ENCODE measurements at regions not wholly inside any gene's neighbourhood (a gene's known extent, or its start where the extent isn't known, plus 50 kb on each side); places are given as distances from the start of the nearest gene placed in this dataset.

DNA sequence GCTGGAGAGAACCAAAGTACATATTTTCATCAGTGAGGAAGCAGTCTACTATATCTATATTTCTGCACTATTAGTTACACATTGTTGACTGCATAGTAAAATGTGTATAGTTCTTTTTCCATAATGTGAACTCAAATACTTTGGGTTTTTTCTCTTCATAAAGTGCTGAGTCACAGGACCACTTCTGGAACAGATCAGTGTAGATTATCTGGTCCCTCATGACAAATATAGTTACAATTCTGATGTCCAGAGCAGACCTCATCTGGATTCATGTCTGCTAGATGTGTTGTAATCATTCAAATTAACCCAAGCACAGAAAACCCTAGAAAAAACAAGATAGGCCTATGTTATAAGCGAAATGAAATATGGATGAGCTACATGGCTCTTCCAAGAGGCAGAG is 171.4 kb downstream of the SUCLA2 start:
- Histone ChIP-seq H2AFZ (ENCODE audit: low read length, unreplicated experiment) (no peak overlapping the region), H3K36me3 (ENCODE audit: insufficient read depth, low read length) (no peaks in the 10 kb centered on the region), H3K27me3 (ENCODE audit: insufficient read depth, low read length) (no peaks in the 10 kb centered on the region), H3K79me2 (ENCODE audit: control insufficient read depth, insufficient read depth, low read length, unreplicated experiment) (no peaks in the 10 kb centered on the region), H3K4me1 (ENCODE audit: control insufficient read depth, insufficient read depth, low read length, unreplicated experiment) (no peaks in the 10 kb centered on the region), H3K4me3 (ENCODE audit: low read depth, low read length) (no peak overlapping the region), H3K27ac (ENCODE audit: low read depth, low read length) (no peak overlapping the region)

DNA sequence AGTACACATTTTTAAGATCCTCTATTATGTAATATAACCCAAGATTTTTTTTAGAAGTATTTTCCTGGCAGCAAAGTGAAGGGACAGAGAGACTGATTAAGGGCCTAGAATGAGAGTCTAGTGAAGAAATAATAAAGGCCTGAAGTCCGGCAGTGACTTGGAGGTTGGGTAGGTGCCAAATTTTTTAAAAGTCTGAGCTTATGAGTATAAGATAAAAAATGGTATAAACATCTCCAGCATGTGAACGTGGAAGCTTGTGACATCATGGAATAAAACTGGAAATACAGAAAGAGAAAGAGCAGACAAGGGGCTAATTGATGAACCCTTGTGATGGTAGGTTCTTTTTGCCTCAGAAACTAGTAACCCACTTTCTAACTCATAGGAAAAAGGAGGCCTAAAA is 174.6 kb downstream of the SUCLA2 start:
- no peaks in the 10 kb centered on the region for H3K4me1 ChIP-seq (ENCODE audit: control insufficient read depth, insufficient read depth, low read length, unreplicated experiment)
- no peaks in the 10 kb centered on the region for H3K79me2 ChIP-seq (ENCODE audit: control insufficient read depth, insufficient read depth, low read length, unreplicated experiment)
- H3K4me3 ChIP-seq (ENCODE audit: low read depth, low read length) = no peak overlapping the region
- H2AFZ ChIP-seq (ENCODE audit: low read length, unreplicated experiment) = no peak overlapping the region
- no peak overlapping the region for H3K27ac ChIP-seq (ENCODE audit: low read depth, low read length)
- no peaks in the 10 kb centered on the region; the same call in 1 of the 2 replicates for H3K27me3 ChIP-seq (ENCODE audit: insufficient read depth, low read length)
- H3K36me3 ChIP-seq (ENCODE audit: insufficient read depth, low read length) = no peaks in the 10 kb centered on the region

DNA sequence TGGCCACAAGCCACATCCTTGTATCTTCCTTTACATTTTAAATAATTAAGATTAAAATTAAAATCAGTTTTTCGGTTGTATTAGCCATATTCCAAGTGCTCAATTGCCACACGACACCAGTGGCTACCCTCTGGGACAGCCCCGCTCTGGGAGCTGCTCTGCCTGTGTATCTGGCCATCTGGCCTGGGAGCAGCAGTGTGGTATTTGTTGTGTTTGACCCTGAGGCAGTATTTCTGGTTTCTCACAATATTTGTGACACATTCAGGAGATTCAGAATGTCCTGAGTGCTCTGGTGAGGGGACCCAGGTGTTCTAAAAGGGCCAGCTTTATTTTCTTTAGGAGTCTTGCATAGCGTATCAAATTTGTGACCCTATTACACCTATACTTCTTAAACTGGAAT is 179.0 kb downstream of the SUCLA2 start:
- H3K79me2 ChIP-seq (ENCODE audit: control insufficient read depth, insufficient read depth, low read length, unreplicated experiment) = no peaks in the 10 kb centered on the region
- no peaks in the 10 kb centered on the region; the same call in 1 of the 2 replicates for H3K27me3 ChIP-seq (ENCODE audit: insufficient read depth, low read length)
- H2AFZ ChIP-seq (ENCODE audit: low read length, unreplicated experiment) = no peak overlapping the region
- no peak overlapping the region for H3K4me3 ChIP-seq (ENCODE audit: low read depth, low read length)
- no peak overlapping the region for H3K27ac ChIP-seq (ENCODE audit: low read depth, low read length)
- no peaks in the 10 kb centered on the region for H3K36me3 ChIP-seq (ENCODE audit: insufficient read depth, low read length)
- no peaks in the 10 kb centered on the region for H3K4me1 ChIP-seq (ENCODE audit: control insufficient read depth, insufficient read depth, low read length, unreplicated experiment)

DNA sequence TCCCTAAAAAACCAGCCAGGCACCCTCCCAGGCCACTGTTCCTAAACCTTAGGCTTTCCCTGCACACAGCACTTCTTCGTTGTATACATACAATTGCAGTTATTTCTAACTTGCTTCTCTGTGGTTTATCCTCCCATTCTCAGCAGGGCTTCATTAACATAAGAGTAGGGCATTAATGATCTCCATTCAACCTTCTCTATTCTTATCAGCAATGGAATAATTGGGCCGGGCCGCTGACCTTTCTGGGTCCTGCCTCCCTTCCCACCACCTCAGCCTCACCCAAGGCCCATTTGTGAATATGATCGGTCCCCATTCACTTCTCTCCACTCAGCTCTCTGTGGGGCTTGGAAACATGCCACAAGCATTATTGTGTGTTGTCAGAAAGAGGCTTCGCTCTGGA is 184.2 kb downstream of the SUCLA2 start:
- H3K36me3 ChIP-seq (ENCODE audit: insufficient read depth, low read length) = no peaks in the 10 kb centered on the region
- no peak overlapping the region for H3K27ac ChIP-seq (ENCODE audit: low read depth, low read length)
- H2AFZ ChIP-seq (ENCODE audit: low read length, unreplicated experiment) = no peak overlapping the region
- H3K79me2 ChIP-seq (ENCODE audit: control insufficient read depth, insufficient read depth, low read length, unreplicated experiment) = no peaks in the 10 kb centered on the region
- H3K27me3 ChIP-seq (ENCODE audit: insufficient read depth, low read length) = peaks cover 11% of the 10 kb centered on the region; the same call in 1 of the 2 replicates
- H3K4me3 ChIP-seq (ENCODE audit: low read depth, low read length) = no peak overlapping the region
- H3K4me1 ChIP-seq (ENCODE audit: control insufficient read depth, insufficient read depth, low read length, unreplicated experiment) = no peaks in the 10 kb centered on the region

DNA sequence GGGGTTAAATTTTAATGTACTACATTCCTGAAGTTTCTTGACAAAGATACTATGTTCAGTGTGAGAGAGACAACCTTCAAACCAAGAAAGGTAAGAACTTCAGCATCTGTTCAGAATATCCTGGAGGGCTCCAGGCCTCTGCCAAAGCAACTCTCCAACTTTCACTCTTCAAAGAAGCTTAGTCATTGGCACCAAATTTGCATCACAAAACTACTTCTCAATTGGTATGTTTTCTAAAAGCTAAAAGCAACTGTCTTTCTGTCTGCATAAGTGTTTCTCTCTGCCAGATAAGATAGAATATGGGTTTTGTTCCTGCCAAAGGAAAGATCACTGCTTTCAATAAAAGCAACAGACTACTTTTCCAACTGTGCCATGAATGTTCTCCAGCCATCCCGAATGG is 187.4 kb downstream of the SUCLA2 start:
- H3K4me1 ChIP-seq (ENCODE audit: control insufficient read depth, insufficient read depth, low read length, unreplicated experiment) = no peaks in the 10 kb centered on the region
- no peak overlapping the region for H3K4me3 ChIP-seq (ENCODE audit: low read depth, low read length)
- no peak overlapping the region for H2AFZ ChIP-seq (ENCODE audit: low read length, unreplicated experiment)
- no peaks in the 10 kb centered on the region for H3K36me3 ChIP-seq (ENCODE audit: insufficient read depth, low read length)
- H3K27me3 ChIP-seq (ENCODE audit: insufficient read depth, low read length) = peaks cover 37% of the 10 kb centered on the region; the same call in 1 of the 2 replicates
- H3K79me2 ChIP-seq (ENCODE audit: control insufficient read depth, insufficient read depth, low read length, unreplicated experiment) = no peaks in the 10 kb centered on the region
- H3K27ac ChIP-seq (ENCODE audit: low read depth, low read length) = no peak overlapping the region

DNA sequence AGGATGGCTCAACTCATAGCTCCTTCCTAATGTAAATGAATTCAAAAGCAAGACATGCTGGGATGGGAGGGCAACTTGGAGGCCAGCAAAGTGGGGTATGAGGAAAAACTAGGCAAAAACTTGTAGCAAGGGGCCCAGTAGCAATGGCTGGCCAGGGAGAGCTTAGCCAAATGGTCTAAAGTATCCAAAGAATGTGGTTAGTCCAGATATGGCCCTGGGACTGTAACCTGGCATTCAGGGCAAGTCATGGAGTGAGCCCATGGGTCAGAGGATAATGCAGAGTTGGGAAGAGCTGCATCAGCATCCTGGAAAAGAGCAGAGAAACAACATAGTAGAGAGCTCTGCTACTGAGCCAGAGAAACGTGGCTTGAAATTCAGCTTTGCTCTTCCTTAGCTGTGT is 191.7 kb downstream of the SUCLA2 start:
- Histone ChIP-seq H3K27me3 (ENCODE audit: insufficient read depth, low read length) (peaks cover 47% of the 10 kb centered on the region; the same call in 1 of the 2 replicates), H3K36me3 (ENCODE audit: insufficient read depth, low read length) (no peaks in the 10 kb centered on the region), H3K4me1 (ENCODE audit: control insufficient read depth, insufficient read depth, low read length, unreplicated experiment) (no peaks in the 10 kb centered on the region), H3K79me2 (ENCODE audit: control insufficient read depth, insufficient read depth, low read length, unreplicated experiment) (no peaks in the 10 kb centered on the region), H3K4me3 (ENCODE audit: low read depth, low read length) (no peak overlapping the region), H2AFZ (ENCODE audit: low read length, unreplicated experiment) (no peak overlapping the region), H3K27ac (ENCODE audit: low read depth, low read length) (no peak overlapping the region)

DNA sequence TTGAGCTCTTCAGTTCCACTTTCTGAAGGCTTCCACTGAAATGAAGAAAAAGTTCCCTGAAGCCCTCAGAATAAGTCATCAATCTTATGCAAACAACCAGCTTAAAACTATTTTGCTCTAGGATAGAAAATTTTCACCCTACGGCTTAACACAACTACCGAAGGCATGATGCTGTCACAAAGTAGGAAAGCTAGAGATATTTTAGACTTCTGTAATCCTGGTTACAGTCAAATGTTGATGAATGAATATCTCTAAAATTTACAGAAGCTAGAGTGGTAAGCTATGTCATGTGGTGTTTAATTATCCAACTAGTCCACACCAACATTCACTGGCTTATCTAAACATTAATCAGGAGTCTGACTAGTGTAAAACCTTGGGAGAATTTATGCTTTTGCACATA is 197.9 kb downstream of the SUCLA2 start:
- Histone ChIP-seq H2AFZ (ENCODE audit: low read length, unreplicated experiment) (no peak overlapping the region), H3K36me3 (ENCODE audit: insufficient read depth, low read length) (no peaks in the 10 kb centered on the region), H3K4me1 (ENCODE audit: control insufficient read depth, insufficient read depth, low read length, unreplicated experiment) (no peaks in the 10 kb centered on the region), H3K79me2 (ENCODE audit: control insufficient read depth, insufficient read depth, low read length, unreplicated experiment) (no peaks in the 10 kb centered on the region), H3K27ac (ENCODE audit: low read depth, low read length) (no peak overlapping the region), H3K4me3 (ENCODE audit: low read depth, low read length) (no peak overlapping the region), H3K27me3 (ENCODE audit: insufficient read depth, low read length) (0 out of 2 replicates have a peak, but pooled peaks cover 10% of the 10 kb centered on the region)

DNA sequence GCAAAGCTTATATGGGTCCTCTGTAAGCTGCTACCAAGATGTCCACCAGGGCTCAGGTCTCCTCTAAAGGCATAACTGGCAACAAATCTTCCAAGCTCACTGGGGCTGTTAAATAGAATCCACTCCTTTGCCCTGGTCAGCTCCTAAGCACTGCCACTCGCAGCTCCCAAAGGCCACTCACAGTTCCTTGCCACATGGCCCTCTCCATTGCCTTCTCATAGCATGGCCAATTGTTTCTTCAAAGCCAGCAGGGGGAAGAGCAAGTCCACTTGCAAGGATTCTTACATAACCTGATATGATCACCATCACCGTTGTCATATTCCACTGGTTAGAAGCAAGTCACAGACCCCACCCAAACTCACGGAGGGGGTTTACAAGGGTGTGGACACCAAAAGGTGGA is 199.5 kb downstream of the SUCLA2 start:
- Histone ChIP-seq H3K36me3 (ENCODE audit: insufficient read depth, low read length) (no peaks in the 10 kb centered on the region), H3K27me3 (ENCODE audit: insufficient read depth, low read length) (no peaks in the 10 kb centered on the region), H3K27ac (ENCODE audit: low read depth, low read length) (no peak overlapping the region), H3K4me3 (ENCODE audit: low read depth, low read length) (no peak overlapping the region), H2AFZ (ENCODE audit: low read length, unreplicated experiment) (no peak overlapping the region), H3K4me1 (ENCODE audit: control insufficient read depth, insufficient read depth, low read length, unreplicated experiment) (no peaks in the 10 kb centered on the region), H3K79me2 (ENCODE audit: control insufficient read depth, insufficient read depth, low read length, unreplicated experiment) (no peaks in the 10 kb centered on the region)

DNA sequence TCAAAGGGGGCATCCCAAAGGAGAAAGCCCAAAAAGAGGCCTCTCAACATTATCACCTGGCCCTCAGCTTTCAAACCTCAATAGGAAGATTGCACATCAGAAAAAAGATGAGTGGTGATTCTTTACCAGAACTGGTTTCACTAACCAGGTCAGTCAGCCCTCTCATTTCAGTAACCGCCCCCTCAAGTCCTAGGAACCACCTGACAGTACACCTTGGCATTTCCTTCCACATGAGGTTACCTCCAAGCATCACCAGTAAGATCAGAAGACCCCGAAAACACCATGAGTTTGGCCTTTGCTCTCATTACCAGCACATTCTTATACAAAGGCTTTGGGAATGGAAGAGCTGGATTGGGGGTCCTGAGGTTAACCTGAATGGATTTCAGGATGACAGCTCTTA is 200.5 kb downstream of the SUCLA2 start:
- Histone ChIP-seq H3K4me1 (ENCODE audit: control insufficient read depth, insufficient read depth, low read length, unreplicated experiment) (no peaks in the 10 kb centered on the region), H3K36me3 (ENCODE audit: insufficient read depth, low read length) (no peaks in the 10 kb centered on the region), H3K79me2 (ENCODE audit: control insufficient read depth, insufficient read depth, low read length, unreplicated experiment) (no peaks in the 10 kb centered on the region)

DNA sequence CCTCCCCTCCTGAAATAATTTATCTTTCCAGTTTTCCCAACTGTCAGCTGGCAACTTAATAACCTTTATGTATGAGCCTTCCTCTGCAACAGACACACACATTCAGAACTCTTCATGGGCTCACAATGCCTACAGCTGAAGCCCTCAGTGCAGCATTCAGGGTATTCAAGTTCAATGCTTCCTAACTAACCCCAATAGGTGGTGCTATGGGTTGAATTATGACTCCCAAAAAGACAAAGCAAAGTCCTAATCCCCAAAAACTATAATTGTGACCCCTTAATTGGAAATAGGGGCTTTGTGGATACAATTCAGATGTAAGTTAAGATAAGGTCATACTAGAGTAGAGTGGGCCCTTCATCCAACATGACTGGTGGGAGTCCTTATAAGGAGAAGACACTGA is 202.2 kb downstream of the SUCLA2 start:
- Histone ChIP-seq H3K27me3 (ENCODE audit: insufficient read depth, low read length) (no peaks in the 10 kb centered on the region), H2AFZ (ENCODE audit: low read length, unreplicated experiment) (no peak overlapping the region), H3K27ac (ENCODE audit: low read depth, low read length) (no peak overlapping the region), H3K4me1 (ENCODE audit: control insufficient read depth, insufficient read depth, low read length, unreplicated experiment) (no peaks in the 10 kb centered on the region), H3K36me3 (ENCODE audit: insufficient read depth, low read length) (no peaks in the 10 kb centered on the region), H3K4me3 (ENCODE audit: low read depth, low read length) (no peak overlapping the region), H3K79me2 (ENCODE audit: control insufficient read depth, insufficient read depth, low read length, unreplicated experiment) (no peaks in the 10 kb centered on the region)

More for the DNA sequence above, 200.5 kb downstream of the SUCLA2 start:
- H3K27me3 ChIP-seq (ENCODE audit: insufficient read depth, low read length) = no peaks in the 10 kb centered on the region
- H3K4me3 ChIP-seq (ENCODE audit: low read depth, low read length) = no peak overlapping the region
- H2AFZ ChIP-seq (ENCODE audit: low read length, unreplicated experiment) = no peak overlapping the region
- no peak overlapping the region for H3K27ac ChIP-seq (ENCODE audit: low read depth, low read length)

DNA sequence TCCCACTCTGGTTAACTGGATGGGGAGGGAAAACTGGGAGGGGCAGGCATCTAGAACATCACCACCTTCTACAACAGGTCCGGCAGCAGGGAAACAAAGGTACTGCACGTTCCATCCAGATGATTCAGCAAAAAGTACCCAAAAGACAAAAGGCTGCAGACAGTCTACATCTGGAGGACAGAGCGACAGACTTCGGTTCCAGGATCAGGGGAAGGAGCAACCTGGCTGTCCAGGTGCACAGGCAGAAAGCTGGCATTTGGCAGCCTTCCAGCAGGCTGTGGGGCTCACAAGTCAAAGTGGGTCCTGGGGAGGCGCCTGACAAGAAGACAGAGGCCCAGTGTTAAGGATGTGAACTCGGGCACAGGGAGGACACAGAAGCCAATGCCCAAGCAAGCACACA is 202.9 kb downstream of the SUCLA2 start:
- Histone ChIP-seq H2AFZ (ENCODE audit: low read length, unreplicated experiment) (no peak overlapping the region), H3K4me1 (ENCODE audit: control insufficient read depth, insufficient read depth, low read length, unreplicated experiment) (no peaks in the 10 kb centered on the region), H3K27ac (ENCODE audit: low read depth, low read length) (no peak overlapping the region), H3K27me3 (ENCODE audit: insufficient read depth, low read length) (no peaks in the 10 kb centered on the region), H3K36me3 (ENCODE audit: insufficient read depth, low read length) (no peaks in the 10 kb centered on the region), H3K79me2 (ENCODE audit: control insufficient read depth, insufficient read depth, low read length, unreplicated experiment) (no peaks in the 10 kb centered on the region), H3K4me3 (ENCODE audit: low read depth, low read length) (no peak overlapping the region)

Data from ACC112 (cell line).